GM12878 (cell line): ENCODE measurements at regions not wholly inside any gene's neighbourhood (a gene's known extent, or its start where the extent isn't known, plus 50 kb on each side); places are given as distances from the start of the nearest gene placed in this dataset.

Experiments
- ATAC-seq: fragments of 200-7000 bp; cut with Tn5 transposase; 3 replicates; pipeline ENCODE4 v1.9.1; 2020; ENCODE audit warnings: mild to moderate bottlenecking, moderate library complexity
- BruUV-seq: library from RNA; stranded (reverse); fragments of 400-500 nt; replicated peaks from 2 replicates; lab custom pipeline; 2021; lab: Mats Ljungman, UMichigan
- CTCF ChIA-PET: fragments of 300-600 bp; sonication (Branson Sonifier 250); formaldehyde crosslinking; extraction: SDS; loops from one replicate; lab custom pipeline; 2021; ENCODE audit warnings: inconsistent platforms; lab: Yijun Ruan, JAX
- POLR2A ChIA-PET: fragments of 350-600 bp; formaldehyde crosslinking; extraction: SDS; loops from one replicate; lab custom pipeline; 2021; ENCODE audit warnings: inconsistent platforms; lab: Charles Lee
- RAD21 ChIA-PET: fragments of 300-600 bp; sonication (Branson Sonifier 250); formaldehyde crosslinking; loops from one replicate; lab custom pipeline; 2023; ENCODE audit warnings: antibody characterized with exemption; ENCODE audit not compliant: unreplicated experiment; lab: Charles Lee
- SMC1A ChIA-PET: fragments of 300-600 bp; sonication (Branson Sonifier 250); formaldehyde crosslinking; loops from one replicate; lab custom pipeline; 2023; ENCODE audit not compliant: unreplicated experiment, uncharacterized antibody; lab: Charles Lee
- DNase-seq: peaks from one replicate; pipeline ENCODE4 v3.0.0-alpha.2; 2011; ENCODE audit warnings: low read depth, low spot score
- FAIRE-seq: peaks from 3 replicates; lab custom pipeline; 2011; peaks lifted over from hg19 to GRCh38; lab: Jason Lieb, UNC
- H2AFZ ChIP-seq: 2 replicates; pipeline ENCODE4 v1.6.0; 2011; ENCODE audit warnings: low read depth, low read length, control low read depth; ENCODE audit not compliant: control insufficient read depth
- H3K27ac ChIP-seq: 2 replicates; pipeline ENCODE4 v1.5.1; 2011; ENCODE audit warnings: control low read depth; ENCODE audit not compliant: control insufficient read depth, insufficient read depth
- H3K27me3 ChIP-seq, 2 experiments: replicated peaks in 1 of 2; 2 replicates each; pipeline versions ENCODE4 v1.6.0 to v1.6.1; 2011; ENCODE audit warnings: low read length in 1 of 2; ENCODE audit not compliant: control insufficient read depth in 2 of 2, insufficient read depth in 2 of 2
- H3K36me3 ChIP-seq, 2 experiments: 2 replicates each; pipeline ENCODE4 v1.5.1; 2011; ENCODE audit warnings: low read length in 1 of 2; ENCODE audit not compliant: control insufficient read depth in 2 of 2, insufficient read depth in 2 of 2
- H3K4me1 ChIP-seq: 2 replicates; pipeline ENCODE4 v1.6.1; 2011; ENCODE audit warnings: mild to moderate bottlenecking, low read length, moderate library complexity, mixed read lengths; ENCODE audit not compliant: control insufficient read depth, insufficient read depth
- H3K4me2 ChIP-seq: 2 replicates; pipeline ENCODE4 v1.6.0; 2011; ENCODE audit warnings: control low read depth; ENCODE audit not compliant: control insufficient read depth, insufficient read depth
- H3K4me3 ChIP-seq: fragments of 200-600 bp; sonication (generic); 2 replicates; pipeline ENCODE4 v1.5.1; 2016
- H3K79me2 ChIP-seq: 2 replicates; pipeline ENCODE4 v1.6.0; 2011; ENCODE audit warnings: low read length; ENCODE audit not compliant: control insufficient read depth, insufficient read depth
- H3K9ac ChIP-seq: 2 replicates; pipeline ENCODE4 v1.8.0; 2011; ENCODE audit warnings: low read length, control low read depth, mixed read lengths; ENCODE audit not compliant: control insufficient read depth, insufficient read depth
- H3K9me3 ChIP-seq: replicated peaks from 3 replicates; pipeline ENCODE4 v1.5.1; 2011; ENCODE audit warnings: mild to moderate bottlenecking, low read length; ENCODE audit not compliant: control insufficient read depth, insufficient read depth
- H4K20me1 ChIP-seq: 2 replicates; pipeline ENCODE4 v1.6.0; 2011; ENCODE audit not compliant: control insufficient read depth, insufficient read depth
- ATF7 ChIP-seq: fragments of 450-650 bp; IDR thresholded peaks from 2 replicates; pipeline ENCODE4 v1.6.1; 2016; ENCODE audit warnings: low read depth, mild to moderate bottlenecking
- BHLHE40 ChIP-seq, 2 experiments: fragments of 450-650 bp in 1 of 2; IDR thresholded peaks; 2 replicates each; pipeline ENCODE4 v1.6.1; 2011 to 2017; ENCODE audit warnings: low read depth in 2 of 2, borderline replicate concordance in 1 of 2, improper control_type of control experiment in 1 of 2, low read length in 1 of 2, mild to moderate bottlenecking in 1 of 2
- CBFB ChIP-seq: IDR thresholded peaks from 2 replicates; pipeline ENCODE4 v1.6.1; 2016; ENCODE audit warnings: antibody characterized with exemption, low read depth
- CBX5 ChIP-seq: sonication (generic); IDR thresholded peaks from 2 replicates; pipeline ENCODE4 v1.6.1; 2016; ENCODE audit warnings: low read depth, moderate library complexity, mild to moderate bottlenecking, inconsistent platforms
- CHD2 ChIP-seq: IDR thresholded peaks from 2 replicates; pipeline ENCODE4 v1.6.1; 2011; ENCODE audit warnings: low read depth, low read length, improper control_type of control experiment, borderline replicate concordance
- CREM ChIP-seq: IDR thresholded peaks from 2 replicates; pipeline ENCODE4 v1.6.1; 2014; ENCODE audit warnings: antibody characterized with exemption, low read depth
- IKZF2 ChIP-seq, 2 experiments: fragments of 450-650 bp; IDR thresholded peaks; 2 replicates each; pipeline ENCODE4 v1.6.1; 2017; ENCODE audit warnings: mild to moderate bottlenecking in 2 of 2, moderate library complexity in 2 of 2
- IRF4 ChIP-seq: IDR thresholded peaks from 2 replicates; pipeline ENCODE4 v1.6.1; 2011; ENCODE audit warnings: low read depth, low read length
- JUND ChIP-seq: IDR thresholded peaks from 2 replicates; pipeline ENCODE4 v1.6.1; 2012; ENCODE audit warnings: low read depth, mild to moderate bottlenecking, low read length, improper control_type of control experiment, moderate library complexity
- MXI1 ChIP-seq: fragments of 150-350 bp; IDR thresholded peaks from 2 replicates; pipeline ENCODE4 v1.6.1; 2011; ENCODE audit warnings: low read depth, mild to moderate bottlenecking, inconsistent platforms, low read length, improper control_type of control experiment
- NRF1 ChIP-seq: conservative IDR thresholded peaks from 2 replicates; pipeline ENCODE4 v1.6.1; 2011; ENCODE audit warnings: mild to moderate bottlenecking, low read depth, low read length, improper control_type of control experiment
- RAD21 ChIP-seq: IDR thresholded peaks from 2 replicates; pipeline ENCODE4 v1.6.1; 2011; ENCODE audit warnings: mild to moderate bottlenecking, low read depth, low read length, moderate library complexity; ENCODE audit not compliant: insufficient read depth
- SMC3 ChIP-seq: IDR thresholded peaks from 2 replicates; pipeline ENCODE4 v1.6.1; 2011; ENCODE audit warnings: low read length, improper control_type of control experiment, borderline replicate concordance
- STAT3 ChIP-seq: IDR thresholded peaks from 2 replicates; pipeline ENCODE4 v1.6.1; 2011; ENCODE audit warnings: low read depth, low read length, improper control_type of control experiment
- SUPT20H ChIP-seq: IDR thresholded peaks from 2 replicates; pipeline ENCODE4 v1.6.1; 2011; ENCODE audit warnings: low read depth, mild to moderate bottlenecking, low read length, moderate library complexity, borderline replicate concordance; ENCODE audit not compliant: control insufficient read depth
- ZNF217 ChIP-seq: fragments of 450-650 bp; IDR thresholded peaks from 2 replicates; pipeline ENCODE4 v1.6.1; 2017; ENCODE audit warnings: antibody characterized with exemption, mild to moderate bottlenecking
- ZNF24 ChIP-seq: fragments of 450-650 bp; IDR thresholded peaks from 2 replicates; pipeline ENCODE4 v1.6.1; 2017; ENCODE audit warnings: antibody characterized with exemption, mild to moderate bottlenecking
- ZNF384 ChIP-seq: IDR thresholded peaks from 2 replicates; pipeline ENCODE4 v1.6.1; 2012; ENCODE audit warnings: low read depth, mild to moderate bottlenecking, low read length, improper control_type of control experiment, borderline replicate concordance
- WGBS: methylation state at CpG from one replicate; pipeline ENCODE4 v1.1.6; 2016; ENCODE audit warnings: low lambda C conversion rate; ENCODE audit not compliant: insufficient replicate concordance, insufficient coverage; ENCODE audit errors: missing lambda C conversion rate; 5-methylcytosine and 5-hydroxymethylcytosine counted together
- in situ Hi-C: fragments of 300-500 bp; cut with MboI; formaldehyde crosslinking; loops from 9 replicates; pipeline ENCODE4 v1.14.3; 2018; ENCODE audit warnings: mixed read lengths
- intact Hi-C: fragments of 100-400 bp; cut with micrococcal nuclease; formaldehyde crosslinking; loops from one replicate; pipeline ENCODE4 v1.14.2; 2022; ENCODE audit not compliant: unreplicated experiment
- TF ChIP-seq, protein P1 (sequence below): fragments of 450-650 bp; formaldehyde crosslinking; IDR thresholded peaks from 2 replicates; pipeline ENCODE4 v1.4.0; 2020; ENCODE audit warnings: mild to moderate bottlenecking, moderate library complexity
- TF ChIP-seq, protein P2 (sequence below): fragments of 450-650 bp; formaldehyde crosslinking; IDR thresholded peaks from 2 replicates; pipeline ENCODE4 v1.4.0; 2022; ENCODE audit warnings: mild to moderate bottlenecking, moderate library complexity

DNA sequence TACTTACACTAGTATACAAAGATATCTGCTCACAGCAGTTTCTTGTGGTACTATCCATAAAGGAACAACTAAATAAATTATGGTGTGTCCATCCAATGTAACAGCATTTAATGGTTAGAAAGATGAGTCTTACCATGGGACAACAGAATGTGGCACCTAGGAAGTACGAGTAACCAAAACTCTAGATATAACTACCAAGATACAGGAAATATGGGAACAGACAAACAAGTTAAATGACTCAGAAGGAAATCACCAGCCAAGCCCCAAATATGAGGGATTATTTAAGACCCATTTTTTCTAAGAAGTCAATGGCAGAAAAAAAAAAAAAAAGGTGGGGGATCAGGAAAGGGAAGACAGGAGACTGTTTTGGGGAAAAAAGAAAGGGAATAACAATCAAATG is 294.8 kb downstream of the PRELID2 start:
- no peak for ATAC-seq
- no peak overlapping the region for H3K4me2 ChIP-seq

More for the DNA sequence above, 294.8 kb downstream of the PRELID2 start:
- Histone ChIP-seq H3K27ac (no peak overlapping the region), H3K4me3 (no peak overlapping the region), H4K20me1 (no peaks in the 10 kb centered on the region), H3K9ac (no peak overlapping the region)
- no TSS peak for BruUV-seq
- intact Hi-C loops (no loop called here), in situ Hi-C loops (no loop called here)
- ChIA-PET CTCF (no interaction called here), RAD21 (no interaction called here)
- 0% methylated on average over 1 of the region's 1 CpG for WGBS
- TF ChIP-seq CBX5 (no peak), CREM (no peak), IKZF2 (IDR thresholded peaks at IDR 0.05) (no peak), CBFB (no peak), ATF7 (no peak), MXI1 (no peak), BHLHE40 (IDR thresholded peaks at IDR 0.05; ENCODE audit: borderline replicate concordance in 1 of 2, low read depth in 2 of 2, low read length in 1 of 2) (no peak), CHD2 (no peak), ZNF217 (no peak), RAD21 (no peak), JUND (no peak), ZNF24 (no peak), NRF1 (no peak), SUPT20H (no peak), ZNF384 (no peak), SMC3 (no peak), IRF4 (no peak), STAT3 (no peak)
- TF ChIP-seq, protein P1, sequence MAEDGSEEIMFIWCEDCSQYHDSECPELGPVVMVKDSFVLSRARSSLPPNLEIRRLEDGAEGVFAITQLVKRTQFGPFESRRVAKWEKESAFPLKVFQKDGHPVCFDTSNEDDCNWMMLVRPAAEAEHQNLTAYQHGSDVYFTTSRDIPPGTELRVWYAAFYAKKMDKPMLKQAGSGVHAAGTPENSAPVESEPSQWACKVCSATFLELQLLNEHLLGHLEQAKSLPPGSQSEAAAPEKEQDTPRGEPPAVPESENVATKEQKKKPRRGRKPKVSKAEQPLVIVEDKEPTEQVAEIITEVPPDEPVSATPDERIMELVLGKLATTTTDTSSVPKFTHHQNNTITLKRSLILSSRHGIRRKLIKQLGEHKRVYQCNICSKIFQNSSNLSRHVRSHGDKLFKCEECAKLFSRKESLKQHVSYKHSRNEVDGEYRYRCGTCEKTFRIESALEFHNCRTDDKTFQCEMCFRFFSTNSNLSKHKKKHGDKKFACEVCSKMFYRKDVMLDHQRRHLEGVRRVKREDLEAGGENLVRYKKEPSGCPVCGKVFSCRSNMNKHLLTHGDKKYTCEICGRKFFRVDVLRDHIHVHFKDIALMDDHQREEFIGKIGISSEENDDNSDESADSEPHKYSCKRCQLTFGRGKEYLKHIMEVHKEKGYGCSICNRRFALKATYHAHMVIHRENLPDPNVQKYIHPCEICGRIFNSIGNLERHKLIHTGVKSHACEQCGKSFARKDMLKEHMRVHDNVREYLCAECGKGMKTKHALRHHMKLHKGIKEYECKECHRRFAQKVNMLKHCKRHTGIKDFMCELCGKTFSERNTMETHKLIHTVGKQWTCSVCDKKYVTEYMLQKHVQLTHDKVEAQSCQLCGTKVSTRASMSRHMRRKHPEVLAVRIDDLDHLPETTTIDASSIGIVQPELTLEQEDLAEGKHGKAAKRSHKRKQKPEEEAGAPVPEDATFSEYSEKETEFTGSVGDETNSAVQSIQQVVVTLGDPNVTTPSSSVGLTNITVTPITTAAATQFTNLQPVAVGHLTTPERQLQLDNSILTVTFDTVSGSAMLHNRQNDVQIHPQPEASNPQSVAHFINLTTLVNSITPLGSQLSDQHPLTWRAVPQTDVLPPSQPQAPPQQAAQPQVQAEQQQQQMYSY: no peak
- TF ChIP-seq, protein P2, sequence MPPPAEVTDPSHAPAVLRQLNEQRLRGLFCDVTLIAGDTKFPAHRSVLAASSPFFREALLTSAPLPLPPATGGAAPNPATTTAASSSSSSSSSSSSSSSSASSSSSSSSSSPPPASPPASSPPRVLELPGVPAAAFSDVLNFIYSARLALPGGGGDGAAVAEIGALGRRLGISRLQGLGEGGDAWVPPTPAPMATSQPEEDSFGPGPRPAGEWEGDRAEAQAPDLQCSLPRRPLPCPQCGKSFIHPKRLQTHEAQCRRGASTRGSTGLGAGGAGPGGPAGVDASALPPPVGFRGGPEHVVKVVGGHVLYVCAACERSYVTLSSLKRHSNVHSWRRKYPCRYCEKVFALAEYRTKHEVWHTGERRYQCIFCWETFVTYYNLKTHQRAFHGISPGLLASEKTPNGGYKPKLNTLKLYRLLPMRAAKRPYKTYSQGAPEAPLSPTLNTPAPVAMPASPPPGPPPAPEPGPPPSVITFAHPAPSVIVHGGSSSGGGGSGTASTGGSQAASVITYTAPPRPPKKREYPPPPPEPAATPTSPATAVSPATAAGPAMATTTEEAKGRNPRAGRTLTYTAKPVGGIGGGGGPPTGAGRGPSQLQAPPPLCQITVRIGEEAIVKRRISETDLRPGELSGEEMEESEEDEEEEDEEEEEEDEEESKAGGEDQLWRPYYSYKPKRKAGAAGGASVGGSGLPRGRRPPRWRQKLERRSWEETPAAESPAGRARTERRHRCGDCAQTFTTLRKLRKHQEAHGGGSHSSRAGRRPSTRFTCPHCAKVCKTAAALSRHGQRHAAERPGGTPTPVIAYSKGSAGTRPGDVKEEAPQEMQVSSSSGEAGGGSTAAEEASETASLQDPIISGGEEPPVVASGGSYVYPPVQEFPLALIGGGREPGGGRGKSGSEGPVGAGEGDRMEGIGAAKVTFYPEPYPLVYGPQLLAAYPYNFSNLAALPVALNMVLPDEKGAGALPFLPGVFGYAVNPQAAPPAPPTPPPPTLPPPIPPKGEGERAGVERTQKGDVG (CRISPR knock-in tag): no peak
- TF ChIP-seq, all 136 proteins: peak for 0
- FAIRE-seq (no peak), DNase-seq (no peak)
- H3K79me2 ChIP-seq: no peaks in the 10 kb centered on the region
- ChIA-PET SMC1A (no interaction called here), POLR2A (no interaction called here)
- H2AFZ ChIP-seq: no peak overlapping the region
- no peaks in the 10 kb centered on the region for H3K36me3 ChIP-seq
- no peaks in the 10 kb centered on the region for H3K4me1 ChIP-seq
- H3K27me3 ChIP-seq: no peaks in the 10 kb centered on the region
- no peaks in the 10 kb centered on the region for H3K9me3 ChIP-seq
